HepG2 (cell line): ENCODE measurements at regions not wholly inside any gene's neighbourhood (a gene's known extent, or its start where the extent isn't known, plus 50 kb on each side); places are given as distances from the start of the nearest gene placed in this dataset.

Experiments used
- ATAC-seq: fragments of 200-7000 bp; cut with Tn5 transposase; 3 replicates; pipeline ENCODE4 v1.9.1; 2020; ENCODE audit warnings: mild to moderate bottlenecking, moderate library complexity
- BruUV-seq: library from RNA; stranded (reverse); fragments of 400-500 nt; replicated peaks from 2 replicates; lab custom pipeline; 2021; lab: Mats Ljungman, UMichigan
- CTCF ChIA-PET: fragments of 300-600 bp; formaldehyde crosslinking; extraction: SDS; loops from one replicate; lab custom pipeline; 2021; ENCODE audit warnings: low total read pairs, inconsistent platforms, low intra/inter-chr PET ratio; lab: Yijun Ruan, JAX
- POLR2A ChIA-PET: fragments of 350-600 bp; sonication (Branson Sonifier 250); formaldehyde crosslinking; loops from one replicate; lab custom pipeline; 2020; ENCODE audit warnings: antibody characterized with exemption, inconsistent platforms; lab: Yijun Ruan, JAX
- DNase-seq: peaks from one replicate; pipeline ENCODE4 v3.0.0-alpha.2; 2015; ENCODE audit warnings: low spot score
- FAIRE-seq: peaks from 3 replicates; lab custom pipeline; 2011; peaks lifted over from hg19 to GRCh38; lab: Jason Lieb, UNC
- H2AFZ ChIP-seq: one replicate; pipeline ENCODE4 v1.6.1; 2011; ENCODE audit warnings: low read length, inconsistent platforms
- H3K27ac ChIP-seq: fragments of 300-600 bp; 3 replicates; pipeline ENCODE4 v1.8.0; 2011; ENCODE audit warnings: mixed run types, mild to moderate bottlenecking, mixed read lengths, low read length, inconsistent platforms; ENCODE audit not compliant: insufficient read depth; ENCODE audit errors: extremely low read length
- H3K27me3 ChIP-seq, 2 experiments: fragments of 200-600 bp in 1 of 2; 2 replicates in 1 of 2; 3 replicates in 1 of 2; pipeline versions ENCODE4 v1.6.0 to v1.8.0; 2011; ENCODE audit warnings: low read length in 2 of 2, mild to moderate bottlenecking in 2 of 2, moderate library complexity in 2 of 2, inconsistent platforms in 1 of 2; ENCODE audit not compliant: insufficient read depth in 2 of 2, control insufficient read depth in 1 of 2
- H3K36me3 ChIP-seq, 2 experiments: fragments of 200-600 bp in 1 of 2; replicated peaks in 1 of 2; 2 replicates in 1 of 2; 3 replicates in 1 of 2; pipeline versions ENCODE4 v1.5.1 to v1.8.0; 2011; ENCODE audit warnings: low read length in 2 of 2, inconsistent platforms in 1 of 2; ENCODE audit not compliant: insufficient read depth in 2 of 2, control insufficient read depth in 1 of 2
- H3K4me1 ChIP-seq: 2 replicates; pipeline ENCODE4 v1.5.1; 2012; ENCODE audit warnings: low read length, inconsistent platforms; ENCODE audit not compliant: insufficient read depth
- H3K4me2 ChIP-seq: 2 replicates; pipeline ENCODE4 v1.6.0; 2011; ENCODE audit warnings: low read depth, low read length, inconsistent platforms
- H3K4me3 ChIP-seq, 3 experiments: fragments of 200-600 bp in 1 of 3; sonication (generic), shearing (Covaris generic) in 1 of 3; replicated peaks in 1 of 3; 2 replicates each; pipeline ENCODE4 v1.5.1; 2011 to 2016; ENCODE audit warnings: low read length in 3 of 3, inconsistent platforms in 2 of 3, low read depth in 2 of 3, mild to moderate bottlenecking in 2 of 3, control low read depth in 1 of 3, mixed read lengths in 1 of 3; ENCODE audit not compliant: insufficient read depth in 1 of 3
- H3K79me2 ChIP-seq: one replicate; pipeline ENCODE4 v1.6.1; 2011; ENCODE audit warnings: low read length, inconsistent platforms; ENCODE audit not compliant: insufficient read depth
- H3K9ac ChIP-seq: 2 replicates; pipeline ENCODE4 v1.6.0; 2011; ENCODE audit warnings: mild to moderate bottlenecking, low read depth, low read length, inconsistent platforms; ENCODE audit not compliant: insufficient read depth
- H3K9me3 ChIP-seq: 2 replicates; pipeline ENCODE4 v1.5.1; 2012; ENCODE audit warnings: mild to moderate bottlenecking, low read length
- H4K20me1 ChIP-seq: 2 replicates; pipeline ENCODE4 v1.6.0; 2011; ENCODE audit warnings: inconsistent platforms, mild to moderate bottlenecking, low read length, moderate library complexity; ENCODE audit not compliant: insufficient read depth
- FOXO1 ChIP-seq: sonication (generic); formaldehyde crosslinking; IDR thresholded peaks from 2 replicates; pipeline ENCODE4 v1.4.0; 2020; ENCODE audit warnings: missing genetic modification reagents
- NFIB ChIP-seq: sonication (generic); formaldehyde crosslinking; IDR thresholded peaks from 2 replicates; pipeline ENCODE4 v1.9.0; 2021; ENCODE audit warnings: missing genetic modification reagents, mild to moderate bottlenecking, borderline replicate concordance
- RFX3 ChIP-seq: IDR thresholded peaks from 2 replicates; pipeline ENCODE4 v1.6.1; 2016; ENCODE audit warnings: missing biosample characterization, missing genetic modification reagents
- SALL1 ChIP-seq: sonication (generic); formaldehyde crosslinking; IDR thresholded peaks from 2 replicates; pipeline ENCODE4 v1.8.0; 2022; ENCODE audit warnings: mild to moderate bottlenecking, missing genetic modification reagents
- SKI ChIP-seq: fragments of 450-650 bp; IDR thresholded peaks from one replicate; pipeline ENCODE4 v1.6.1; 2018; ENCODE audit warnings: mild to moderate bottlenecking; ENCODE audit not compliant: partially characterized antibody
- ZNF136 ChIP-seq: sonication (generic); formaldehyde crosslinking; IDR thresholded peaks from 2 replicates; pipeline ENCODE4 v1.8.1; 2022; ENCODE audit warnings: low read depth, mild to moderate bottlenecking, moderate library complexity, missing genetic modification reagents
- ZNF160 ChIP-seq: sonication (generic); formaldehyde crosslinking; IDR thresholded peaks from 2 replicates; pipeline ENCODE4 v1.8.0; 2022; ENCODE audit warnings: mild to moderate bottlenecking, inconsistent platforms, missing genetic modification reagents
- ZNF564 ChIP-seq: sonication (generic); formaldehyde crosslinking; IDR thresholded peaks from 2 replicates; pipeline ENCODE4 v1.8.1; 2023; ENCODE audit warnings: mild to moderate bottlenecking, missing genetic modification reagents
- WGBS: methylation state at CpG from one replicate; pipeline ENCODE4 v1.1.6; 2017; ENCODE audit warnings: low lambda C conversion rate; 5-methylcytosine and 5-hydroxymethylcytosine counted together
- in situ Hi-C: cut with HindIII; loops from 2 replicates; pipeline ENCODE4 v1.10.0; 2017; ENCODE audit warnings: low pct_unique_long_range_greater_than_20kb; ENCODE audit not compliant: extremely low pct_ligation_motif_present
- intact Hi-C: fragments of 100-400 bp; cut with micrococcal nuclease; formaldehyde crosslinking; loops from one replicate; pipeline ENCODE4 v1.10.0; 2022; ENCODE audit not compliant: unreplicated experiment
- TF ChIP-seq, protein P1 (sequence below): sonication (generic); formaldehyde crosslinking; IDR thresholded peaks from 2 replicates; pipeline ENCODE4 v1.4.0; 2020; ENCODE audit warnings: missing genetic modification reagents, borderline replicate concordance
- TF ChIP-seq, protein P2 (sequence below): sonication (generic); formaldehyde crosslinking; IDR thresholded peaks from 2 replicates; pipeline ENCODE4 v1.4.0; 2020; ENCODE audit warnings: missing genetic modification reagents
- TF ChIP-seq, protein P3 (sequence below): sonication (generic); formaldehyde crosslinking; IDR thresholded peaks from 2 replicates; pipeline ENCODE4 v1.4.0; 2020; ENCODE audit warnings: missing genetic modification reagents, borderline replicate concordance
- TF ChIP-seq, protein P4 (sequence below): sonication (generic); formaldehyde crosslinking; IDR thresholded peaks from 2 replicates; pipeline ENCODE4 v1.5.0; 2020; ENCODE audit warnings: missing genetic modification reagents, mild to moderate bottlenecking, borderline replicate concordance

DNA sequence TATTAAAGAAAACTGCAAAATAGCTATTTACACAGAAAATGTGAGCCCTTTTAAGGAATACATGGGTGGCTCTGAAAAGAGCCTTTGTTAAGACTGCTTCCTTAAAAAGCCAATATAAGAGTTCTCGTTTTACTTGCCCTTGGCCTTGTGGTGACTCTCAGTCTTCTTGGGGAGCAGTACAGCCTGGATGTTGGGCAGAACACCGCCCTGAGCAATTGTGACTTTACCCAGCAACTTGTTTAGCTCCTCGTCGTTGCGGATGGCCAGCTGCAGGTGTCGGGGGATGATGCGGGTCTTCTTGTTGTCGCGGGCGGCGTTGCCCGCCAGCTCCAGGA, 111.5 kb downstream of the HFE start (continued):
- TF ChIP-seq, protein P1, sequence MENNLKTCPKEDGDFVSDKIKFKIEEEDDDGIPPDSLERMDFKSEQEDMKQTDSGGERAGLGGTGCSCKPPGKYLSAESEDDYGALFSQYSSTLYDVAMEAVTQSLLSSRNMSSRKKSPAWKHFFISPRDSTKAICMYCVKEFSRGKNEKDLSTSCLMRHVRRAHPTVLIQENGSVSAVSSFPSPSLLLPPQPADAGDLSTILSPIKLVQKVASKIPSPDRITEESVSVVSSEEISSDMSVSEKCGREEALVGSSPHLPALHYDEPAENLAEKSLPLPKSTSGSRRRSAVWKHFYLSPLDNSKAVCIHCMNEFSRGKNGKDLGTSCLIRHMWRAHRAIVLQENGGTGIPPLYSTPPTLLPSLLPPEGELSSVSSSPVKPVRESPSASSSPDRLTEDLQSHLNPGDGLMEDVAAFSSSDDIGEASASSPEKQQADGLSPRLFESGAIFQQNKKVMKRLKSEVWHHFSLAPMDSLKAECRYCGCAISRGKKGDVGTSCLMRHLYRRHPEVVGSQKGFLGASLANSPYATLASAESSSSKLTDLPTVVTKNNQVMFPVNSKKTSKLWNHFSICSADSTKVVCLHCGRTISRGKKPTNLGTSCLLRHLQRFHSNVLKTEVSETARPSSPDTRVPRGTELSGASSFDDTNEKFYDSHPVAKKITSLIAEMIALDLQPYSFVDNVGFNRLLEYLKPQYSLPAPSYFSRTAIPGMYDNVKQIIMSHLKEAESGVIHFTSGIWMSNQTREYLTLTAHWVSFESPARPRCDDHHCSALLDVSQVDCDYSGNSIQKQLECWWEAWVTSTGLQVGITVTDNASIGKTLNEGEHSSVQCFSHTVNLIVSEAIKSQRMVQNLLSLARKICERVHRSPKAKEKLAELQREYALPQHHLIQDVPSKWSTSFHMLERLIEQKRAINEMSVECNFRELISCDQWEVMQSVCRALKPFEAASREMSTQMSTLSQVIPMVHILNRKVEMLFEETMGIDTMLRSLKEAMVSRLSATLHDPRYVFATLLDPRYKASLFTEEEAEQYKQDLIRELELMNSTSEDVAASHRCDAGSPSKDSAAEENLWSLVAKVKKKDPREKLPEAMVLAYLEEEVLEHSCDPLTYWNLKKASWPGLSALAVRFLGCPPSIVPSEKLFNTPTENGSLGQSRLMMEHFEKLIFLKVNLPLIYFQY (CRISPR knock-in tag) = 0 out of 2 replicates have a peak, but pooled peaks have one; percentile 17
- TF ChIP-seq, all 625 proteins: peak for 33

DNA sequence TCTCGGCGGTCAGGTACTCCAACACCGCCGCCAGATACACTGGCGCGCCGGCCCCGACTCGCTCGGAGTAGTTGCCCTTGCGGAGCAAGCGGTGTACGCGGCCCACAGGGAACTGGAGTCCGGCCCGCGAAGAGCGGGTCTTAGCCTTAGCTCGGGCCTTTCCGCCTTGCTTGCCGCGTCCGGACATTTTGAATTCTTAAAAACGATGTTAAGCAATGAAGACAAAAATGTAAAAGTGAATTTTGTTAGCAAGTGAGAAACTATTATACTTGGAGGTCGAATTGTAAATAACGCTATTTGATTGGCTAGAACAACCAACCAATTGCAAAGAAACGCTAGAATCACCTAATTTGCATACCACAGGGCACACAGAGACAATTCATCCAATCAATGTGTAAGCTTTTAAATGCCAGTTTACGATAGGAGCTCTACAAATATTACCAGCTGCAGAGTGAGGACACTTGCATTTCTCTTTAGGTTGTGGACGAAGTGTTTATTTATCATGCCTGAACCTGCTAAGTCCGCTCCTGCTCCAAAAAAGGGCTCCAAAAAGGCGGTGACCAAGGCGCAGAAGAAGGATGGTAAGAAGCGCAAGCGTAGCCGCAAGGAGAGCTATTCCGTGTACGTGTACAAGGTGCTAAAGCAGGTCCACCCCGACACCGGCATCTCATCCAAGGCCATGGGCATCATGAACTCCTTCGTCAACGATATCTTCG, 112.0 kb downstream of the HFE start:
- ChIA-PET CTCF (no interaction called here), POLR2A (interaction anchor here (0.6 to 7.9 kb wide), 37 partner anchors 9 to 1694 kb away, joined by 3 to 336 read pairs (median 5); partner anchors contain the start of gene HFE)
- H2AFZ ChIP-seq = peak overlapping the region; percentile 39
- peak overlapping the region; percentile 90 for H3K9ac ChIP-seq
- in situ Hi-C loops (loop anchor here (5.0 kb wide), 1 partner anchor 77 kb away; a partner anchor contains a TSS), intact Hi-C loops (loop anchor here (1.0 to 10.0 kb wide), 8 partner anchors 42 to 1696 kb away; partner anchors contain the start of gene HMGN4)
- H3K27me3 ChIP-seq = no peaks in the 10 kb centered on the region; a peak in 1 of 5 replicates
- peak overlapping the region; percentile 90 for H3K4me2 ChIP-seq
- peaks cover 36% of the 10 kb centered on the region for H3K4me1 ChIP-seq
- peaks cover 14% of the 10 kb centered on the region for H3K79me2 ChIP-seq
- no peaks in the 10 kb centered on the region for H3K9me3 ChIP-seq
- ATAC-seq (peak; percentile 71), DNase-seq (peak; percentile 97), FAIRE-seq (peak; percentile 86)
- no peaks in the 10 kb centered on the region for H3K36me3 ChIP-seq
- H3K27ac ChIP-seq = peak overlapping the region; percentile 94
- BruUV-seq = no TSS peak
- under 1% methylated on average over 38 of the region's 42 CpGs for WGBS
- no peaks in the 10 kb centered on the region for H4K20me1 ChIP-seq
- H3K4me3 ChIP-seq = peak overlapping the region; percentile 81 to 90 (median 87)
- 0 out of 2 replicates have a peak, but pooled peaks have one; percentile 68 for TF ChIP-seq ZNF136 (CRISPR knock-in tag)
- TF ChIP-seq SKI = peak; percentile 34
- TF ChIP-seq FOXO1 (CRISPR knock-in tag) = peak; percentile 46; the same call in 1 of the 2 replicates
- TF ChIP-seq, protein P2, sequence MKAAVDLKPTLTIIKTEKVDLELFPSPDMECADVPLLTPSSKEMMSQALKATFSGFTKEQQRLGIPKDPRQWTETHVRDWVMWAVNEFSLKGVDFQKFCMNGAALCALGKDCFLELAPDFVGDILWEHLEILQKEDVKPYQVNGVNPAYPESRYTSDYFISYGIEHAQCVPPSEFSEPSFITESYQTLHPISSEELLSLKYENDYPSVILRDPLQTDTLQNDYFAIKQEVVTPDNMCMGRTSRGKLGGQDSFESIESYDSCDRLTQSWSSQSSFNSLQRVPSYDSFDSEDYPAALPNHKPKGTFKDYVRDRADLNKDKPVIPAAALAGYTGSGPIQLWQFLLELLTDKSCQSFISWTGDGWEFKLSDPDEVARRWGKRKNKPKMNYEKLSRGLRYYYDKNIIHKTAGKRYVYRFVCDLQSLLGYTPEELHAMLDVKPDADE (CRISPR knock-in tag) = no peak; the same call in 1 of the 2 replicates
- no peak for TF ChIP-seq ZNF564 (CRISPR knock-in tag)
- TF ChIP-seq SALL1 (CRISPR knock-in tag) = peak; percentile 64
- 0 out of 2 replicates have a peak, but pooled peaks have one; percentile 54 for TF ChIP-seq ZNF160 (CRISPR knock-in tag)
- TF ChIP-seq, protein P3, sequence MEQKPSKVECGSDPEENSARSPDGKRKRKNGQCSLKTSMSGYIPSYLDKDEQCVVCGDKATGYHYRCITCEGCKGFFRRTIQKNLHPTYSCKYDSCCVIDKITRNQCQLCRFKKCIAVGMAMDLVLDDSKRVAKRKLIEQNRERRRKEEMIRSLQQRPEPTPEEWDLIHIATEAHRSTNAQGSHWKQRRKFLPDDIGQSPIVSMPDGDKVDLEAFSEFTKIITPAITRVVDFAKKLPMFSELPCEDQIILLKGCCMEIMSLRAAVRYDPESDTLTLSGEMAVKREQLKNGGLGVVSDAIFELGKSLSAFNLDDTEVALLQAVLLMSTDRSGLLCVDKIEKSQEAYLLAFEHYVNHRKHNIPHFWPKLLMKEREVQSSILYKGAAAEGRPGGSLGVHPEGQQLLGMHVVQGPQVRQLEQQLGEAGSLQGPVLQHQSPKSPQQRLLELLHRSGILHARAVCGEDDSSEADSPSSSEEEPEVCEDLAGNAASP (CRISPR knock-in tag) = peak; percentile 41; the same call in 1 of the 2 replicates
- TF ChIP-seq RFX3 (CRISPR knock-in tag) = no peak
- TF ChIP-seq NFIB (CRISPR knock-in tag) = no peak
- TF ChIP-seq, protein P4, sequence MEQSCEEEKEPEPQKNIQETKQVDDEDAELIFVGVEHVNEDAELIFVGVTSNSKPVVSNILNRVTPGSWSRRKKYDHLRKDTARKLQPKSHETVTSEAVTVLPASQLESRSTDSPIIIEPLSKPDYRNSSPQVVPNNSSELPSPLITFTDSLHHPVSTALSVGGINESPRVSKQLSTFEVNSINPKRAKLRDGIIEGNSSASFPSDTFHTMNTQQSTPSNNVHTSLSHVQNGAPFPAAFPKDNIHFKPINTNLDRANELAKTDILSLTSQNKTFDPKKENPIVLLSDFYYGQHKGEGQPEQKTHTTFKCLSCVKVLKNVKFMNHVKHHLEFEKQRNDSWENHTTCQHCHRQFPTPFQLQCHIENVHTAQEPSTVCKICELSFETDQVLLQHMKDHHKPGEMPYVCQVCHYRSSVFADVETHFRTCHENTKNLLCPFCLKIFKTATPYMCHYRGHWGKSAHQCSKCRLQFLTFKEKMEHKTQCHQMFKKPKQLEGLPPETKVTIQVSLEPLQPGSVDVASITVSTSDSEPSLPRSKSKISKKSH = peak; percentile 71; the same call in 1 of the 2 replicates
